ENCODE measurements at regions not wholly inside any gene's neighbourhood (a gene's known extent, or its start where the extent isn't known, plus 50 kb on each side); places are given as distances from the start of the nearest gene placed in this dataset.
"Not testable (repeated sequence)": the region's sequence is repeated elsewhere in the genome, so short reads cannot be mapped to it uniquely, and the experiment has no call there.

DNA sequence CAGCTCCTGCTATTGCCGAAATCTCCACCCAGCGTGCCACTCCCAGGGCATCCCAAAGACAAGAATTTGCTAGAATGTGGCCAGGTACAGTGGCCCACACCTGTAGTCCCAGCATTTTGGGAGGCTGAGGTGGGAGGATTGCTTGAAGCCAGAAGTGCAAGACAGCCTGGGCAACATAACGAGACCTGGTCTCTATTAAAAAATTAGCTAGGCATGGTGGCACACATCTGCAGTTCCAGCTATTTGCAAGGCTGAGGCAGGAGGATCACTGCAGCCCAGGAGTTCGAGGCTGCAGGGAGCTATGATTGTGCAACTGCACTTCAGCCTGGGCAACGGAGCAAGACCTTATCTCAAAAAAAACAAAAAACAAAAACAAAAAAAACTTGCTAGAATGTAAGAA is 73.3 kb upstream of the LYZL2 start:
- Histone ChIP-seq H3K4me3 (ENCODE audit: low read depth, low read length) (no peak overlapping the region), H3K27me3 (ENCODE audit: control insufficient read depth, insufficient read depth, low read length) (no peaks in the 10 kb centered on the region), H3K4me1 (no peaks in the 10 kb centered on the region), H3K9ac (no peak overlapping the region), H3K27ac (no peak overlapping the region), H3K79me2 (no peaks in the 10 kb centered on the region), H3K36me3 (ENCODE audit: control insufficient read depth, insufficient read depth, low read length) (no peaks in the 10 kb centered on the region), H3K9me3 (ENCODE audit: control insufficient read depth, low read length) (no peaks in the 10 kb centered on the region), H2AFZ (no peak overlapping the region), H3K4me2 (ENCODE audit: low read length) (no peak overlapping the region)
- TF ChIP-seq, protein P1, sequence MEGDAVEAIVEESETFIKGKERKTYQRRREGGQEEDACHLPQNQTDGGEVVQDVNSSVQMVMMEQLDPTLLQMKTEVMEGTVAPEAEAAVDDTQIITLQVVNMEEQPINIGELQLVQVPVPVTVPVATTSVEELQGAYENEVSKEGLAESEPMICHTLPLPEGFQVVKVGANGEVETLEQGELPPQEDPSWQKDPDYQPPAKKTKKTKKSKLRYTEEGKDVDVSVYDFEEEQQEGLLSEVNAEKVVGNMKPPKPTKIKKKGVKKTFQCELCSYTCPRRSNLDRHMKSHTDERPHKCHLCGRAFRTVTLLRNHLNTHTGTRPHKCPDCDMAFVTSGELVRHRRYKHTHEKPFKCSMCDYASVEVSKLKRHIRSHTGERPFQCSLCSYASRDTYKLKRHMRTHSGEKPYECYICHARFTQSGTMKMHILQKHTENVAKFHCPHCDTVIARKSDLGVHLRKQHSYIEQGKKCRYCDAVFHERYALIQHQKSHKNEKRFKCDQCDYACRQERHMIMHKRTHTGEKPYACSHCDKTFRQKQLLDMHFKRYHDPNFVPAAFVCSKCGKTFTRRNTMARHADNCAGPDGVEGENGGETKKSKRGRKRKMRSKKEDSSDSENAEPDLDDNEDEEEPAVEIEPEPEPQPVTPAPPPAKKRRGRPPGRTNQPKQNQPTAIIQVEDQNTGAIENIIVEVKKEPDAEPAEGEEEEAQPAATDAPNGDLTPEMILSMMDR (IDR thresholded peaks at IDR 0.05) = no peak

DNA sequence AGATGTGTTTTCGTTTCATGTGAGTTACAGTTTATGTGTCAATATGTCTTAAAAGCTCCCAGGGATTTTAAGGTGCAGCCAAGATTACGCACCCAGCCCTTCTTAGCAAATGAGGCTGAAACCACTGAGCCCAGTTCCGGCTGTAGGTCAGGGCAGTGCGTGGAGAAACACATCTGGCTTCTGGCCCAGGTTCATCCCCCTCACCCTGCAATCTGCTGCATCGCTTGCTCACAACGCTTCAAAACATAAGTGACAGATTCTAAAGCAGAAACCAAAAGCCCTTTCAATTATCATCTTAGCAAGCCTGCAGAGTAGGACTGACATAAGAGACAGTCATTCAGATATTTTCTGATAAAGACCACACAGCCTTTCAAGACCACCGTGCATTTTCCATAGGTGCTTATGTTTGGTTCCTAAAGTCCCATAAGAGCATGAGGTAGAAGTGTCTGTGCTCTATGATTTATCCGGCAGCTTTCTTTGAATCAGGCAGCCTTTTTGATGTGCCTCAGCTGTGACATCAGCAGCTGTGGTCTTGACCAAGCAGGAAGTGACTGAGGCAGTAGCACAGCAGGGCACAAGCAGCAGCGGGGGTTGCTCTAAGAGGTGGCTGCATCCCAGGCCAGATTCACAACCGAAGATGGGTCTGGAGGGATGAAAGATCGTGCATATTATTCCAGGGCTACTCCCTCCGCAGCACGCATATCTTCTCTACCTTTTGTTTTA is 72.1 kb upstream of the LYZL2 start:
- Histone ChIP-seq H3K27ac (no peak overlapping the region), H3K9ac (no peak overlapping the region), H3K9me3 (ENCODE audit: control insufficient read depth, low read length) (no peaks in the 10 kb centered on the region), H3K36me3 (ENCODE audit: control insufficient read depth, insufficient read depth, low read length) (no peaks in the 10 kb centered on the region), H3K4me2 (ENCODE audit: low read length) (no peak overlapping the region), H3K79me2 (no peaks in the 10 kb centered on the region), H3K4me3 (ENCODE audit: low read depth, low read length) (no peak overlapping the region), H3K27me3 (ENCODE audit: control insufficient read depth, insufficient read depth, low read length) (no peaks in the 10 kb centered on the region), H3K4me1 (no peaks in the 10 kb centered on the region), H2AFZ (no peak overlapping the region)
- TF ChIP-seq, protein P1 (IDR thresholded peaks at IDR 0.05) = no peak

DNA sequence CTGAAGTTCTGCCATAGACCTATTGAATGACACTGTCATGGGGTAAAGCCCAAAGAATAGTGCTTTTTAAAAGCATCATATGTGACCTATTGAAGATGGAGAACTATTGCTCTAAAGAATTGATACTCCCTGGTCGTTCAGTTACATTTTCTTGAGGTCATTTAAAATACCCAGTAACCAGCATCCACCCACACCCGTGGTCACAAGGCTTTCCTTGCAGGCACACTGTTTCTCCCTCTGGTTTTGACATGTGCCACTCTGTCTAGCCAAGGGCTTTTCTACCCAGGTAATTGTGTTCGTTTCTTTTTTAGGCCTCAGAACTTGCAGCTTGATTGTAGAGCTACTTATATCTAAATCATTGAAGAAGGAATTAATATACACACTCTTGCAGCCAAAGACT is 68.3 kb upstream of the LYZL2 start:
- H2AFZ ChIP-seq = no peak overlapping the region
- H3K4me2 ChIP-seq (ENCODE audit: low read length) = no peak overlapping the region
- H3K9me3 ChIP-seq (ENCODE audit: control insufficient read depth, low read length) = no peaks in the 10 kb centered on the region
- TF ChIP-seq, protein P1 (IDR thresholded peaks at IDR 0.05) = no peak
- no peaks in the 10 kb centered on the region for H3K36me3 ChIP-seq (ENCODE audit: control insufficient read depth, insufficient read depth, low read length)
- H3K27me3 ChIP-seq (ENCODE audit: control insufficient read depth, insufficient read depth, low read length) = no peaks in the 10 kb centered on the region
- no peaks in the 10 kb centered on the region for H3K79me2 ChIP-seq
- H3K9ac ChIP-seq = no peak overlapping the region
- no peak overlapping the region for H3K4me3 ChIP-seq (ENCODE audit: low read depth, low read length)
- H3K27ac ChIP-seq = no peak overlapping the region
- no peaks in the 10 kb centered on the region for H3K4me1 ChIP-seq

DNA sequence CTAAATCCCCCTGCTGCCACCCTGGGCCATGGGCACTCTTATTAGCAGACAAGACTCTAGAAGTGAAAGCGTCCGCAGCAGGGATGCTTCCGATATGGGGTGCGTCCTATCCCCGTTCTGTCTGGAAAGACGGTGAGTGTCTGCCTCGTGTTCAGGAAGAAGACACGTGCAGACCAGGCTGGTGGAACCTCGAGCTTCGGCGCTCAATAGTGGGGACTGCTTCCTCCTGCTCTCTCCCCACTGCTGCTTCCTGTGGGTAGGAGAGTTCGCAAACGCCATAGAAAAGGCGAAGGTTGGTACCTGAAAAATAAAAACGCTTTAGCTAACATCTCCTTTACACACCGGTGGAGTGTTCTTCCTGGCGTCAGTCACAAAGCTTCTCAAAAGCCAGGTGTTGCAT is 67.7 kb upstream of the LYZL2 start:
- H3K9me3 ChIP-seq (ENCODE audit: control insufficient read depth, low read length); H3K4me2 ChIP-seq (ENCODE audit: low read length); H3K36me3 ChIP-seq (ENCODE audit: control insufficient read depth, insufficient read depth, low read length); H3K4me1 ChIP-seq; H3K27ac ChIP-seq; H3K27me3 ChIP-seq (ENCODE audit: control insufficient read depth, insufficient read depth, low read length); H3K9ac ChIP-seq; H2AFZ ChIP-seq; H3K79me2 ChIP-seq; H3K4me3 ChIP-seq (ENCODE audit: low read depth, low read length): not testable (repeated sequence)

DNA sequence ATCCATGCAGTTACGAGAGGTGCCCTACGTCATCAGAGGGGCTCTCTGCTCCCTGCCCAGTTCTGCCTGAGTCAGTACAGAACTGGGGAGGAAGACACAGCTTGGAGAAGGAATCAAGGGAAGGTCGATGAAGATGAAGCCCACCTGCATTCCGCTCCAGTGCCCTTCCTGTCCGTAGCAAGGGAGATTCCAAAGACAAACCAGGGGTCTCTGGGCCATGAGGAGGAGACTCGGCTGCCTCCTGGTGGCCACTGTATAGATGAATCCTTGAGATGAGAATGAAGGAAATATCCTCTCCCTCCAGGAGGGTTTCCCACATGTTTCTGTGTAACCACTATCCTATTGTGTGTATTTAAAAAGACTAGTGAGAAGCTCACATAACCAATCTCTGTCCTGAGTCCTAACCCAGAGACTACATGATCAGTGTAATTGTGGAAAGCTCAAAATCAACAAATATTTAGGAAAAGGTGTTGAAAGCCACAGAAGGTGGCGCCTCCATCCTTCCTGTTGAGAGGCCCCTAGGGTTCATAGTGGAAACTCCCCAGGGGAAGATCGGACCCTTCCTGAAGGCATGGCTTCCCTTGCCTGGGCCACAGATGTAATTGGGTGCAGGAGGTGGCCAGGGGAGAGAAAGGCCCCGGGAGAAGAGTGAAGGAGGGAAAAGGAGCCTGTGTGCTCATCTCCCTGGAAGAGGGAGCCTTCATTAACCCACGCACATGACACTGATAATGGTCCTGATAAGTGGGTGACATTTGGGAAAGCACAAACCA is 67.0 kb upstream of the LYZL2 start:
- H2AFZ ChIP-seq; H3K4me3 ChIP-seq (ENCODE audit: low read depth, low read length); H3K27me3 ChIP-seq (ENCODE audit: control insufficient read depth, insufficient read depth, low read length); H3K4me1 ChIP-seq; H3K27ac ChIP-seq; H3K79me2 ChIP-seq; H3K9ac ChIP-seq; H3K36me3 ChIP-seq (ENCODE audit: control insufficient read depth, insufficient read depth, low read length); H3K9me3 ChIP-seq (ENCODE audit: control insufficient read depth, low read length); H3K4me2 ChIP-seq (ENCODE audit: low read length): not testable (repeated sequence)

DNA sequence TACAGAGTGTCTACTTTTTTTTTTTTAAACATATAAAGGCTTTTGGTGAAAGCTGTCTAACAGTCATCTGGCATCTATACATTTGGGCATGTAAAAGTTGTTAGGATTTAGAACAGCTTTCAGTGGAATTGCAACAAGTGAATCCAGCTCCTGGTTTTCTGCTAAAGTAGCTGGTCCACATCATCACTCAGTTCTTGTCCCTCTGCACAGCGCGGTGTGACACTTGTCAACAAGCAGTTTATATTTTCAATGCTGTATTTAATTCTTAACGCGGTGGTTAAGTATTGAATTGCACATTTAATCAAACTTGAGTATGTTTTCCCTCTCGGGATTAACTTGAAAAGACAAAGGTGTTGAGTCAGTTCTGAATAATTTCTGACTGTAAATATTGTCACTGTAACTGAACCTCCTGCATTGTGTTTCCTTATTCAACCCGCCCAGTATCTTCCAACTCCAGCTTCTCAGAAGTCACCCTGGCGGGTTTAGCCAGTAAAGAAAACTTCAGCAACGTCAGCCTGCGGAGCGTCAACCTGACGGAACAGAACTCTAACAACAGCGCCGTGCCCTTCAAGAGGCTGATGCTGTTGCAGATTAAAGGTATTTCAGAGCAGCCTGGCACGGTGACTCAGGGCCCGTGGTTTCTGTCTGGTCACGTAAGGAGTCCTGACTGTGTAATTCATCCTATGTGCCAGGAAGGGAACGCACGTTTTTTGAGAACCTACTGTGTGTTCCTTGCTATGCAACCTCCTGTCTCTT is 66.1 kb upstream of the LYZL2 start:
- not testable (repeated sequence) for H3K4me3 ChIP-seq (ENCODE audit: low read depth, low read length); H3K9ac ChIP-seq; H3K27ac ChIP-seq

More for the DNA sequence above, 66.1 kb upstream of the LYZL2 start:
- not testable (repeated sequence) for H3K27me3 ChIP-seq (ENCODE audit: control insufficient read depth, insufficient read depth, low read length); H3K4me1 ChIP-seq; H3K36me3 ChIP-seq (ENCODE audit: control insufficient read depth, insufficient read depth, low read length); H3K79me2 ChIP-seq; H3K9me3 ChIP-seq (ENCODE audit: control insufficient read depth, low read length); H2AFZ ChIP-seq; H3K4me2 ChIP-seq (ENCODE audit: low read length)

All from parathyroid adenoma (tissue), 2 donors.